Stimulated activated CD8-positive, alpha-beta memory T cell treated with anti-CD3 and anti-CD28 coated beads, Interleukin-12 subunit alpha, Interleukin-12 subunit beta, amount 100 ng/mL, for 24 hours (primary cell): ENCODE measurements at regions not wholly inside any gene's neighbourhood (a gene's known extent, or its start where the extent isn't known, plus 50 kb on each side); places are given as distances from the start of the nearest gene placed in this dataset.

Source experiments
- DNase-seq: peaks from one replicate; pipeline ENCODE4 v3.0.0-alpha.2; 2020; ENCODE audit errors: extremely low read depth

DNA sequence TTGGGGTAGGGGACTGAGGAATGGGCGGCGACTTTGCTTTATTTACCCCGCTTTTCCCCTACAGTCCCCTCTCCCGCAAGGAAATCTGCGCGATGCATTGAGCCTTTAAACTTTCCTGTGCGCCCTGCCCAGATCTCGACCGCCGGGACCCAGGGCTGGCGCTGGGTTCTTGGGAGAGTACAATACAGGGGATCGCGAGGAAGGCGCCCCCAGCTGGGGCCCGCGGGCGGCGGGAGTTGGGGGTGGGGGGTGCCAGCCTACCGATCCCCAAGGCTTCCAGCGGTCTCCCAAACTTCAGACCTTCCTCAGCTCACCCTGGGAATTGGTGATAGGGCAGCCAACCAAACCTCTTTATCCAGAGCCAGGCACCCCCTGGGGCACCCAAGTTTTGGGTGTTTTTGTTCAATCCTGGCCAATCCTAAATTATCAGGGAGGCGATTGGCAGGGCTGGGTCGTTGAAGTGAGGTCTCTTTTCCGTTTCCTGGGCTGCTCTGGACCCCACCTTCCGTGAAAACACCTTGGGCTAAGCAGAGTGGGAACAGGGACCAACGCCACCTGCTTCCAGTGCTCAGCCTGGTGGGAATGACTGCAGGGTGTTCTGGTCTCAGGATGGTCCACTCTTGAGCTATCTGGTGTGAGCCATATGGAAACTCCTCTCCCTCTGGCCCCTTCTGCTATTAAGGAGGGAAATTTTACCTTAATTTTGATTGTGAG, 51.4 kb upstream of the DAB2IP start:
- DNase-seq: no peak

DNA sequence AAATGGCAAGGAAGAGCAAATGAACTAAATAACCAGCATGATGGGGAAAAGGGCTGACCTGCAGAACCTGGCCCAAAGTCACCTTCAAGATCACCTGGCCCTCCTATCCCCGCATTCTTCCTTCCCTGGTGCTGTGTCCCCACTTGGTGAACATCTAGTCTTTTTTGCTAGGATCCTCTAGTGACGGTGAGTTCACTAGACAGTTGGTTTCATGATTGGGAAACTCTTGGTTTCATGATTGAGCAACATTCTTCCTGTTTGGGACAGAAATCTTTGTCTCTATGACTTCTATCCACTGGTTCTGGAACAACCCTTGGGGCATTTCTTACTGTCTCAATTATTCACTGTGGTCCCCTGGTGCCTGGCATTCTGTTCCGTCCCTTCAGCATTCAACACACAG, 50.2 kb upstream of the DAB2IP start:
- no peak for DNase-seq
